HG03469 (cell line): ENCODE measurements at regions not wholly inside any gene's neighbourhood (a gene's known extent, or its start where the extent isn't known, plus 50 kb on each side); places are given as distances from the start of the nearest gene placed in this dataset.

Experiments used
- ATAC-seq: cut with Tn5 transposase; IDR thresholded peaks from one replicate; pipeline ENCODE4 v1.9.1; 2021; ENCODE audit warnings: mild to moderate bottlenecking, moderate library complexity, moderate number of reproducible peaks; ENCODE audit not compliant: unreplicated experiment

DNA sequence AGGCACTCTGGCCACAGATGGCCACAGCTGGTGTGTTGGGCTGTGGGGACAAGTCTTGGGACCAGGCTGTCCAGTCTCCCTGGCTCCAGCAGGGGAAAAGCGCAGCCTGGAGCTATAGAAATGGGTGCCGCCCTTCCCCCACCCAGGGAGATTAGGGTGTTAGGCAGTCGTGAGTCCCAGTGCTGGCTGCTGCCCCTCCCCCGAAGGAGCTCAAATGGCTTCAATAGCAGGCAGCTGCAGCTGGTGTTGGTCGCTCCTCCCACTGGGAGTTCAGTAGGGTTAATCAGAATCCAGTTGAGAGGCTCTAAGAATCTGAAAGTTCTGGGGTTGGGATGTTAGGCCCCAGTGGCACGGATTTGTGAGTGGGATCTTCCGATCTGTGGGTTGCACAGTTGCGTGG lies 595.6 kb upstream of the PKN2 start:
- ATAC-seq, result no peak

DNA sequence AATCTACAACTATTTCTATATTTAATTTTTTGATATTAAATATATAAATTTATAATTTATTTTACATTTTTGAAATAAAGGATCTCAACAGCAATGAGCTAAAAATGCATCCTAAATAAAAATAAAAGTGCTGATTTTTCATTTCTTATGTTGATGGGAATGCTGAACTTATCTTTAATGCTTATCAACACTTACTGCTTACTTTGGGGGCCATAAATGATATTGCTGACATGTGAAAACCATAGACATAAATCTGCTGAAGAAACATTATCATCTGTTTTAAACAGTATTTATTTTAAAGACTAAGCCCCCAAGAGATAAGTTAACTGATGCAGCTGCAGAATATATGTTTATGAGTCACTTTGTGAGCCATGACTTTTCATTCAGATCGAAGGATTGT lies 594.1 kb upstream of the PKN2 start:
- no peak for ATAC-seq

DNA sequence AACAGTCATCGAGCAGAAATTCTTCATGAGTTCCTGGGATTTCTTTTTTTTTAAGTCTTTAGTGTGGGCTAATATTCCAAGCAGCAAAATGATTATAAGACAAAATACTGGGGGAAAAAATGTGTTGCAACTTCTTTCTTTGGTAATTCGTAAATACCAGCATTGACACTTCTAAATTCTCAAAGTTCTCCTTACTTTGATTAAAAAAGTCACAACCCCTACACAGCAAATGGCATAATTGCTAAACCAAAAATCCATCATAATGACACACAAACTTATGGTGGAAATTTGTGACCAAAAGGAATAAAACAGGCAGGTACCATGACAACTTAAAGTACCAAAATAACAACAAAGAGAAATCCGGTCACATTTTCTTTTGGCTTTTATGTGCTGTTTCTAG lies 585.2 kb upstream of the PKN2 start:
- no peak for ATAC-seq

DNA sequence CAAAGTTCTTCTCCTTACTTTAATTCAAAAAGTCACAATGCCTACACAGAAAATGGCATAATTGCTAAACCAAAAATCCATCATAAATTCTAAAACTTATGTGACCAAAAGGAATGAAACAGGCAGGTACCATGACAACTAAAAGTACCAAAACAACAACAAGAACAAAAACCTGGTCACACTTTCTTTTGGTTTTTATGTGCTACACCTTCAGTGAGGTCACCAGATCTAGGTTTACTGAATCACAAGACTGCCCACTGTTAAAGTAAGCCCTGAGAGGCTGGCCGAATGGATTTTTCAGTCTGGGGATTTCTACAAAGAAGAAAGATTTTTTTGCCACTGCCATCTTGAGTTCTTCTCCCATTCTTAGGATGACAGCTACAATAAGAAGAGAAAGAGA lies 583.0 kb upstream of the PKN2 start:
- ATAC-seq, result no peak

DNA sequence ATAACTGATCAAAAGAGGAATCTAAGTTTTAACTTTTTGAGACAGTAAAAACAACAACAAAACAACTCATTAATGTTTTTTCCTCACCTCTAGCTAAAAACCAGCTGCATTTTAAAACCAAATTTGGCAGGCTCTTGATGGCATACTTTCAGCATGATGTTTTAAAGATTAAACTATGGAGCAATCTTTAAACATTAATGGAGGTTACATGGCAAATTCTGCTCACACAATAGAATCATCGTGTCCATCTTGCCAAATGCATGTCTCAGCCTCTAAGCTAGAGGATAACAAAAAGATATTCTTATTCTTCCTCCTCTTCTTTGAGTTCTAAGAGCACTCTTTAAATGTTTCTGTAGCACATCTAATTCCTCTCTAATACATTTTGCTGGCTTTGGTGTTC lies 579.8 kb upstream of the PKN2 start:
- ATAC-seq, result no peak

DNA sequence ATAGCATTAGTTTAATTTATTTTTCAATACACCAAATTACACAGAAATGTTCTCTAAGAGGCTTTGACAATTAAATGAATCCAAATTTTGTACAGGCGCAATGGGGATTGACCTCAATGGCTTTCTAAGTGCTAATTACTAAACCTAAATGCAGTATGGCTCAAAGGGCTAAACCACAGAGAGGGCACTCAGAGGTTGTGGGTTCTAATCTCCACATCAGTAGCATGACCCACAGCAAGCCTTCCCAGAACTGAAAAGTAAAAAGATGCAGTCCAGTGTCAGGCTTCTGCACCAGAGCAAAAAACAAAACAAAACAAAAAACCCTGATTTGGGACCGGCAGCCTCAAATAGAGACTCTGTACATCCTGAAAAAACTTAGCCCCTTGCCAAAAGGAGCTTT lies 579.2 kb upstream of the PKN2 start:
- no peak for ATAC-seq

DNA sequence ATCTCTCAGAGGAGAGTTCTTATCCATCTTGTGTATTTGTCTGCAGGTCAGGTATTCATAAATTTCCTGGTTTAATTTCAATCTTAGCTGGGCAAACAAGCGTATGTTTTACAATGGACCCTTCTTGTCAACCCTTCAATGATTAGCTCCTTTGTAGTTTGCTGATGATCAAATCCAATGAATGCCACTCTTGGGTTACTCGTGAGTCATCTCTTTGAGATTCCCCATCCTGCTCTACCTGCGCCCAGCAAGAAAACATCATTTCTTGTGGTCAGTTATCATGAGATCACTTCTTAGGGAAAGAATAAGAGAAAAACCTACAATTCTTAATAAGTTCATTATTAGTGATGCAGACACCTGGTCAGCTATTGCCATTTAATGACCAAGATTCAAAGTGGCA lies 572.3 kb upstream of the PKN2 start:
- ATAC-seq, result no peak

DNA sequence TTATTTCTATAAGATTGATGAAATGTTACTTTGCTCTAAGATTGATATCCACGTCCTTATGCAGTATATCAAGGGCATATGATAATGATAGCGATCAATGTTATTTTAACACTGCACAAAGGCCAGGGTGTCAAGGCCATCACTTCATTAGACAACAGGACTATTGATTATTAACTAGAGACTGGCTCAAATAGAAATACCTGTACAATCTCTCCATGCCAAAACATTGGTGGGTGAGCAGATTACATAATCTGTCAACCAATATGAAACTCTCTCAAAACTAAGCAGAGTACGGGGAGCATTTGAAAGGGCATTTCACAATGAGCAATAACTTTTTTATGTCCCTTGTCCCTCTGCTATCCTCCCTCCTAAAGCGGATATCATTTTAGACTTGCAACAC lies 566.5 kb upstream of the PKN2 start:
- no peak for ATAC-seq

DNA sequence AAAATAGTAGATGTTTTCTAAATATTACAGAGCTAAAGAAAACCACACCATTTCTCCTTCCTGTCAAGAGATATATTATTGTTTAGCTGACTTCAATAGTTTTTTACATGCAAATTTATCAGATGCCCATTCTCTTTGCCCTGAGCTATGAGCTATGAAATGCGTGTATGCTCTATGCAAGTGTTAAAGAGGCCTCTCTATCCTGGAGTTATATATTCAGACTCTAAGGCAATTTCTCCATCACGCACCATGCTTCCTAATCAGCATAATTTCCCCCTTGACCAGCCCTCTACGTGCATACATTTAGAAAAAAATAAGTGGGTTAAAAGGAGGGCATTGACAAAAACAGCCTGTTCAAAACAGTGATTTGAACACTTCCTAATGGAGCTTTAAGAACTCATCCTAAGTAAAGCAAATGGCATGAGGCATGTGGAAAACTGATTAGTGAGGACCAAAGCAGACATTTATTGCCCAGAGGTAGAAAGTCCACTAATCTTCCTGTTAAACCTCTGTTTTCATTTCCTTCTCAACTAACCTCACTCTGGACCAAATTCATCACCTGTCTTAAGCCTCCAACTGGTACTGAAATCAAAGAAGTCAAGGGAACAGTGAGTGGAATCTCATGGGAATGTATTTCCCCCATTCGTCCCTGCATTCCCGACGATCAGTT lies 565.8 kb upstream of the PKN2 start:
- ATAC-seq, result no peak

DNA sequence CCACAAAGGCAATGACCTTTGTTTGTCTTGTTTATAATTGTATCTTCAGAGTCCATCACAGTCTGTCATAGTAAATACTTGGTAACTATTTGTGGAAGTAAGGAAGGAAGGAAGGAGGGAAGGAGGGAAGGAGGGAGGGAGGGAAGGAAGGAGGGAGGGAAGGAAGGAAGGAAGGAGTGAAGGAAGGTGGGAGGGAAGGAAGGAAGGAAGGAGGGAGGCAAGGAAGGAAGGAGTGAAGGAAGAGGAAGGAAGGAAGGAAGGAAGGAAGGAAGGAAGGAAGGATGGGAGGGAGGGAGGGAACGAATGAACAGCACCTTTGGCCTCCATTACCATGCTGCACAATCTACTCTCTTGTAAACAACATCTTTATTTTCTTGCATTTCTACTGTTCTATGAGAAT lies 559.5 kb upstream of the PKN2 start:
- ATAC-seq, result no peak

DNA sequence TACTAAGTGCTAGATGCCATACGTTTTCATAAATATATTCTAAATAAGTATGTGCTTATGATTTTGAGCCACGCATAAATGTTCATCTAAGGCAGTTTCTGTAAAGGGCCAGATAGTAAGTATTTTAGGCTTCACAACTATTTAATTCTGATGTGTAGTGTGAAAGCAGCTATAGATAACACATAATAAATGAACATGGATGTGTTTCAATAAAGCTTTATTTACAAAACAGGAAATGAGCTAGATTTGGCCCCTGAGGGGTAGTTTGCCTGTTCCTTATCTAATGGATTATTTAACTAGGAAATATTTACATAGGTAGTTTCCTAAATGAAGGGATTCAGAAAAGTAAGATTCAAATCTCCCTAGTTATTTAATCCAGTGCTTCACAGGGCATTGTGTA lies 557.6 kb upstream of the PKN2 start:
- ATAC-seq, result no peak

DNA sequence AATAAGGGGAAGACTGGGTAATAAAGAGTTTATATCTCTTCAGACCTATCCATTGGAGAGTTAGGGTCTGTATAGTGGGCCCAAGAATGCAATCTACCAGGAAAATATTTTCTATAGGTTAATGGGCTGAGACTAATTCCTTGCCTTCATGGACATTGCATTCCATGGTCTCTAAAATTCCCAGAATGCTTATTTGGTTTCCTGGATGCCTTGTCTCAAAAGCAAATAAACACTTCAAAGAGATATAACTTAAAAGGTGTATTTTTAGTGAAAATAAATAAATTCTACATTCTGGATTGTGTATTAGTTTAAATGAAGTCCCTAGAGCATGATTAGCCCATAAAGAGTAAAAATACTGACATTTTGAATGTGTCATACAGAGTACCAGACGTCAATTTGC lies 550.1 kb upstream of the PKN2 start:
- no peak for ATAC-seq

DNA sequence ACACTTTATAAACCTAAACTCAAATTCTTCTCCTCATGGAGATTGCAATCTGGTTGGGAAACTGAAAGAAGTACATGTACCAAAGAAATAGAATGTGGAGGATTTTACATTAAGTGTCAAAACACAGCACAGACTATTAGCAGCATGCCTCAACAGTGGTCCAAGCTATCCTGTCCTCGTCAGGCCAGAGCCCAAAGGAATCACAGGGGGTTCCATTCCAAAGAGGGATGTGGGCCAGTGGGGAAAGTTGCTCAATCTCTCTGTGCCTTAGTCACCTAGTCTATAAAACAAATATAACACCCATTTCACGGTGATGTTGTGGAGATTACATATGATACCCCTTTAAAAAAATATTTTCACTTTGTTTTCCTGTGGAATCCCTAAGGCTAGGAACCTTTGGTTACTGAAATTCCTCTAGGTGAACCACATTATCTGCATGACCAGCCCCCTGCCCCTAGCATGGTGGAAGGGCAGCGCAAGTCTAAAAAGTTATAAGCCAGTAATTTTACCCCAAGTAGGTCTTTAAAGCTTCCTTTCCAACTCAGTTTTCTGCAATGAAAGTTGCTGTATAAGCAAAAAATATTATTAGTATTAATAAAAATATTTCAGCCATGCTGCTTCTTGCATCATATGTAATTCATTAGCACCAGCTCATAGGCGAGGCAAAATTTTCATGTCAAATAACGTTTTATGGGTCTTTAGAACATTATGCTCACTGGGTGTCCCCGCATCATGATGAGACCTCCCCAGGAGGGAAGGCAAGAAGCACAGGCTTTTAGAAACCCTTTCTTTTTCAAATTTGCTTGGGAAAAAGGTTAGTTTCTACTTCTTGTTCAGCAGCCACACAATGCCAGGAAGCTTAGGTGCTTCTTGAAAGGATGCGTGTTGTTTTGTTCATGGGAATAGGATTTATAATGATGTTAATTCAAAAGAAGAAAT lies 548.8 kb upstream of the PKN2 start:
- no peak for ATAC-seq

DNA sequence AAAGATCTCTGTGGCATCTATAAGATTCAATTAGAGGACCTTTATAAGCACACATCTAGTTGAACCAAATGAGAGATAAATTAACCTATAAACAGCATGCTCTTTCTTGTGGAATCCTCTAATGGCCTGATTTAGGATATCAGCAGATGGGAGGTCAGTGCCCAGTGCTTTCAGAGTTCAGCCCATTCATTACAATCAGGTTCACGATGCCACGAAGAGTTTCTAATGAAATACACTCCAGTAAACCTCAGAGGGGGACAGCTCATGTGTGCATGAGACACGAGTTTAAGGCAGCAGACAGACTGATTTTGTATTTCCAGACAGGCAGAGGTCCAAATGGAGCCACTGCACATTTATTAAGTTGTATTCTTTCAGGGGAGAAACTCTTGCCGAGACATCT lies 544.4 kb upstream of the PKN2 start:
- no peak for ATAC-seq

DNA sequence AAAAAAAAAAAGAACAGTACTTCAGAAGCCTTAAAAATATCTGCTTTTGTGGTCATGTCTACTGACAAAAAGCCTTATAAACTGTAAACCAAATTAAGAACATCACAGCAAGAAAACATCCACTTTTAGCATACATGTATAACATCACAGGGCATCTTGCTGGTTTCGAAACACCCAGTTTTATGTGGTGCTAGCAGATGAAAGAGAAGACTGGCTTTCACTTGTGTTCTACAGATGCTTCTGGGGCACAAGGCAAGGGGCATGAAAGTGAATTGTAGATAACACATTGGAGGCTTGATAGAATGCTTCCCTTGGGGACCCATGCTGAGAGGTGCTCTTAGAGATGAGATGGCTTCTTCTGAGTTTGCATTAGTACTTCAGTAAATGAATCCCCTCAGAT lies 543.7 kb upstream of the PKN2 start:
- ATAC-seq, result no peak

DNA sequence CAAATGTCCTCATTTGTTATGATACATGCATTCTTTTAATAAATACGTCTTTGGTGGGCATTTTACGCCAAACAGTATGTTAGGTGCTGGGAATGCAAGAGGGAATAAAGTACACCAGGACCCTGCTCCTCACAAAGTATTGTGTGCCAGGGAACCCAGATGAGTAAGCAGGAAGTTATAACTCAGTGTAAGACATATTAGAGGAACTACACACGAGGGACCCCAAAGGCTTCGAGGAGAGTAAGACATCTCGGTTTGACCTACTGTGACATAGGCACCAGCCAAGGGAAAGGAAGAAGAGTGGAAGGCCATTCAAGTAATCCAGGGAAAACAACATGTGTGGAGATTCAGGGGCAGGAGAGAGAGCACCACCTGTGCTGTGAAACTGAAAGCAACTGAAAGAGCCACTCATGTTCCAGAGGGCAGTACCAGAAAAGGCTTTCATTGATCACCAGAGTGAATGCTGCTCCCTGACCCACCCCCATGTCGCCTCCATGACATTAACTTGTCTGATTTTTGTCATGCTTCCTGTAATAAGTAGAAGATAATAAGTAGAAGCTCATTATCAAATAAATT lies 542.5 kb upstream of the PKN2 start:
- no peak for ATAC-seq

DNA sequence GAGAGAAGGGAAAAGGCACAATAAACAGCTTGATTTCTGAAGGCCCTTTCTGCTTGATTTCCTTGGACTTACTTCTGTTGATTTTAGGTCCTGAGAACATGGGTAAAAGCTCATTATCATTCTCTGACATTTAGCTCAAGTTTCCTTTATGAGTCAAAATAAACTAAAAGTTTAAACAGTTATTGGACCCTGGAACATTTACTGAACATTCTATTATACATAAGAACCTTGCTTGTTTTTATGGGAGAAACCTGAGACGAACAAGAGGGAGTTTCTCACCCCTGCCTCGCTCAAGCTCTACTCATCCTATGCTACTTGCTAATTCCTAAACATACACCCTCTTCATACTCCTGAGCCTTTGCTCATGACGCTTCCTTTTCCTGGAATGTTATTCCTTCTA lies 538.3 kb upstream of the PKN2 start:
- ATAC-seq, result no peak

DNA sequence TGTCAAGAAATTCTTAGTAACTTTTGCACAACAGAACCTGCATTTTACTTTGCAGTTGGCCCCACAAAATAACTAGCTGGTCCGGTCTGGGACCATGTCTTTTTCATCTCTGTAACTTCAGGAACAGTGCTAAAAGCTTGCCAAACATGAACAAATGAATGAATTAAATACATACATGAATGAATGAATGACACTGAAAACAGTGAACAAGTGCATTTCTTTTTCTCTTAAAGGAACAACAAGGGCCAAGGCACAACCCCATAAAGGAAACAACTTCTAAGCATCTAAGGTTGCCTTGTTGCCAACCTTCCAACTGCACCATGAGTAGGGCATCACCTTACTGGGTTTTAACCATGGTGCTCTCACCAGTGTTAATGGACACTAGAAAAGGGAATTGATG lies 534.4 kb upstream of the PKN2 start:
- no peak for ATAC-seq

DNA sequence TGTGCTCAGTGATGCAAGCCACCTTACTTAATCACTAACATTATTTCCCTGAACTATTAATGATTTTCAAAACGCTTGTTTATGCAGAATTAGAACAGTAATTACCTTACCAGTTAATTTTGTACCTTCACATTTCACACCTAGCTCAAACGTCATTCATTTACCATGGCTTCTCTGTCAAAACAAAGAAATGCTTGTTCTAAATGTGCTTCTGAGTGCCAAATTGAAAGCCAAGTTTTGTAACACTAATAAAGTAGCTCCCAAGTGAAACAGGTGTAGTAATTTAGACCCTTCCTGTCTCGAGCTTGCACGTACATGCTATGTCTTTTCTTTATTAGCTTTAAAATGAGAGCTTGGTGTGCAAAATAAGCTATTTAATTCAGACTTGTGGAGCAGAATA lies 533.7 kb upstream of the PKN2 start:
- no peak for ATAC-seq

DNA sequence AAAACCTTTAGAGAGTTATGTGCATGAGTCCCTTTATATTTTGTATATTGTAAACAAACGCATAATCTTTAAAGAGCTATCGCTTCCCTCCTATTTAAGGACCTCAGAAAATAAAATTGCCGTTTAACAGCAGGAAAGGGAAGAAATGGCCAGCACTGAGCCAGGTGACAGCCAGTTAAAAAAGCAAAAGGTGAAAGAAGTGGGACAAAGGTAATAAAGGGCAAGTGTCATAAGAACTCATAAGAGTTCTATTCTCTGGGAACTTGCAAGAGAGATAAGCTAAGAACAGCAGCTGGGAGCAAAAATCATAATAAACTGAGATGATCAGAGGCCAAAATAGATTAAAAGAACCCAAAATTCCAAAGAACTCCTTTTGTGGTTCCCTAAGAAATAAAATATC lies 520.9 kb upstream of the PKN2 start:
- no peak for ATAC-seq

DNA sequence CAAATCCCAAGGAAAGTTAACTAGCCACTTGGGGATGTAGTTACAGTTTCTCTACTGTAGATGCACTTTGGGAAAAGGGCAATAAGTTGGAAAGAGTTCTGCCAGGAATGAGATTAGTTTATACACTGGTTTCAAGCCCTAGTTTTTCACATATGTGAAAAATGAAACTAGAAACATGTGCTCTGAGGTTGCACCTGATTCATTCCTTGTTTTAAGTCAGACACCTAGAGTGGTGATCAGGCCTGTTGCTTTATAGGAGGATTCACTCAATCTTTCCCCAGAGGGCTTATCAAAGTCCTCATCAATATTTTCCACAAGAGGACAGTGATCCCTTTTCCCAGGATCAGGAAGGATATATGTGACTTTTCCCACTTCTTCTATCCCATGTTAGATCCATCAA lies 515.9 kb upstream of the PKN2 start:
- ATAC-seq, result no peak

DNA sequence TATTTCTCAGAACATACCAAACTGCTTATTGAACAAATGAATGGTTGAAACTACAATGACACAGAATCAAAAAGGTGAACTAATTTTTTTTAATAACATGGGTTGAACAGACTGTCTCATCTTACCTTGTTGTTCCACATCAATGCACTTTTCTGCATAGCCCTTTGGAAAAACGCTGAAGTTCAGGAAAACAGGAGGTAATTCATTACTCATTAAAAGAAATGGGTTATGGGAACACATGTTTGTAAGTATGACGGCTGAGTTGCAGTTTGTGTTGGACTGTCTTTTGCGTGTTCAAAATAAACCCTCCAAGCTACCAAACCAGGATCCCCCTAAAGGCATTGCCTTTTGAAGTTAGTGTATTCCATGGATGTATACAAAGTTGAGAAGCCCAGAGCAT lies 514.9 kb upstream of the PKN2 start:
- ATAC-seq, result no peak
